ENCODE measurements at regions not wholly inside any gene's neighbourhood (a gene's known extent, or its start where the extent isn't known, plus 50 kb on each side); places are given as distances from the start of the nearest gene placed in this dataset.
"Not testable (repeated sequence)": the region's sequence is repeated elsewhere in the genome, so short reads cannot be mapped to it uniquely, and the experiment has no call there.

GRCh38 chr14:46147452-46147851 is 504.1 kb downstream of the RPL10L start:
- Mint-ChIP-seq H3K4me1 (no peaks in the 10 kb centered on the region), H3K4me3 (no peak overlapping the region), H3K36me3 (ENCODE audit: low read depth) (no peaks in the 10 kb centered on the region), H3K9me3 (peaks cover 25% of the 10 kb centered on the region), H3K27me3 (no peaks in the 10 kb centered on the region), H3K27ac (no peak overlapping the region)
- ATAC-seq = no peak
- no peak for DNase-seq

- Mint-ChIP-seq H3K4me1 (no peaks in the 10 kb centered on the region), H3K27me3 (no peaks in the 10 kb centered on the region), H3K9me3 (peaks cover 26% of the 10 kb centered on the region), H3K4me3 (no peak overlapping the region), H3K36me3 (ENCODE audit: low read depth) (no peaks in the 10 kb centered on the region), H3K27ac (no peak overlapping the region)
- DNase-seq = no peak
- no peak for ATAC-seq
Observed at GRCh38 chr14:46147024-46147423, 504.6 kb downstream of the RPL10L start.

- no peaks in the 10 kb centered on the region for H3K27me3 Mint-ChIP-seq
- peaks cover 18% of the 10 kb centered on the region for H3K9me3 Mint-ChIP-seq
- H3K27ac Mint-ChIP-seq = no peak overlapping the region
- no peaks in the 10 kb centered on the region for H3K4me1 Mint-ChIP-seq
- ATAC-seq (no peak), DNase-seq (no peak)
- H3K36me3 Mint-ChIP-seq (ENCODE audit: low read depth) = no peaks in the 10 kb centered on the region
- no peak overlapping the region for H3K4me3 Mint-ChIP-seq
Observed at GRCh38 chr14:46140445-46140844, 511.1 kb downstream of the RPL10L start.

GRCh38 chr14:46139649-46140048 is 511.9 kb downstream of the RPL10L start:
- H3K4me3 Mint-ChIP-seq = no peak overlapping the region
- H3K9me3 Mint-ChIP-seq = peaks cover 18% of the 10 kb centered on the region
- DNase-seq (no peak), ATAC-seq (no peak)
- H3K27me3 Mint-ChIP-seq = no peaks in the 10 kb centered on the region
- no peaks in the 10 kb centered on the region for H3K4me1 Mint-ChIP-seq
- H3K36me3 Mint-ChIP-seq (ENCODE audit: low read depth) = no peaks in the 10 kb centered on the region
- H3K27ac Mint-ChIP-seq = no peak overlapping the region

- Mint-ChIP-seq H3K27ac (no peak overlapping the region), H3K4me1 (no peaks in the 10 kb centered on the region), H3K27me3 (no peaks in the 10 kb centered on the region), H3K4me3 (no peak overlapping the region), H3K36me3 (ENCODE audit: low read depth) (no peaks in the 10 kb centered on the region), H3K9me3 (peaks cover 7% of the 10 kb centered on the region)
- no peak for DNase-seq
- no peak for ATAC-seq
Observed at GRCh38 chr14:46137786-46138185, 513.8 kb downstream of the RPL10L start.

- Mint-ChIP-seq H3K4me3 (no peak overlapping the region), H3K27ac (no peak overlapping the region), H3K4me1 (no peaks in the 10 kb centered on the region), H3K9me3 (peaks cover 4% of the 10 kb centered on the region), H3K36me3 (ENCODE audit: low read depth) (no peaks in the 10 kb centered on the region), H3K27me3 (no peaks in the 10 kb centered on the region)
- no peak for DNase-seq
- no peak for ATAC-seq
Observed at GRCh38 chr14:46136456-46136855, 515.1 kb downstream of the RPL10L start.

GRCh38 chr14:46108228-46108627 is 543.4 kb downstream of the RPL10L start:
- no peaks in the 10 kb centered on the region for H3K4me1 Mint-ChIP-seq
- ATAC-seq (no peak), DNase-seq (no peak)
- no peak overlapping the region for H3K27ac Mint-ChIP-seq
- peaks cover 20% of the 10 kb centered on the region for H3K9me3 Mint-ChIP-seq
- no peak overlapping the region for H3K4me3 Mint-ChIP-seq
- H3K36me3 Mint-ChIP-seq (ENCODE audit: low read depth) = no peaks in the 10 kb centered on the region
- H3K27me3 Mint-ChIP-seq = no peaks in the 10 kb centered on the region

- H3K4me1 Mint-ChIP-seq; H3K27me3 Mint-ChIP-seq; ATAC-seq; H3K36me3 Mint-ChIP-seq (ENCODE audit: low read depth); DNase-seq; H3K4me3 Mint-ChIP-seq; H3K27ac Mint-ChIP-seq; H3K9me3 Mint-ChIP-seq: not testable (repeated sequence)
Observed at GRCh38 chr14:46100901-46101300, 550.7 kb downstream of the RPL10L start.

- Mint-ChIP-seq H3K9me3 (peaks cover 14% of the 10 kb centered on the region), H3K4me1 (no peaks in the 10 kb centered on the region), H3K4me3 (no peak overlapping the region), H3K36me3 (ENCODE audit: low read depth) (no peaks in the 10 kb centered on the region), H3K27ac (no peak overlapping the region), H3K27me3 (no peaks in the 10 kb centered on the region)
- DNase-seq = no peak
- no peak for ATAC-seq
Observed at GRCh38 chr14:46091819-46092218, 559.8 kb downstream of the RPL10L start.

GRCh38 chr14:46087604-46088003 is 564.0 kb downstream of the RPL10L start:
- Mint-ChIP-seq H3K4me3 (no peak overlapping the region), H3K4me1 (no peaks in the 10 kb centered on the region), H3K36me3 (ENCODE audit: low read depth) (no peaks in the 10 kb centered on the region), H3K27ac (no peak overlapping the region), H3K27me3 (no peaks in the 10 kb centered on the region), H3K9me3 (peaks cover 19% of the 10 kb centered on the region)
- DNase-seq (no peak), ATAC-seq (no peak)

- ATAC-seq (no peak), DNase-seq (no peak)
- Mint-ChIP-seq H3K4me1 (no peaks in the 10 kb centered on the region), H3K27me3 (no peaks in the 10 kb centered on the region), H3K27ac (no peak overlapping the region), H3K9me3 (peaks cover 8% of the 10 kb centered on the region), H3K36me3 (ENCODE audit: low read depth) (no peaks in the 10 kb centered on the region), H3K4me3 (no peak overlapping the region)
Observed at GRCh38 chr14:46074061-46074460, 577.5 kb downstream of the RPL10L start.

GRCh38 chr14:46063872-46064271 is 587.7 kb downstream of the RPL10L start:
- H3K4me1 Mint-ChIP-seq = no peaks in the 10 kb centered on the region
- H3K27ac Mint-ChIP-seq = no peak overlapping the region
- no peaks in the 10 kb centered on the region for H3K36me3 Mint-ChIP-seq (ENCODE audit: low read depth)
- H3K27me3 Mint-ChIP-seq = no peaks in the 10 kb centered on the region
- H3K9me3 Mint-ChIP-seq = peaks cover 13% of the 10 kb centered on the region
- no peak overlapping the region for H3K4me3 Mint-ChIP-seq
- DNase-seq (no peak), ATAC-seq (no peak)

GRCh38 chr14:46058964-46059563 is 592.5 kb downstream of the RPL10L start:
- Mint-ChIP-seq H3K9me3 (peaks cover 5% of the 10 kb centered on the region), H3K4me1 (no peaks in the 10 kb centered on the region), H3K4me3 (no peak overlapping the region), H3K27me3 (no peaks in the 10 kb centered on the region), H3K27ac (no peak overlapping the region), H3K36me3 (ENCODE audit: low read depth) (no peaks in the 10 kb centered on the region)
- DNase-seq (no peak), ATAC-seq (no peak)

GRCh38 chr14:46057799-46058198 is 593.8 kb downstream of the RPL10L start:
- Mint-ChIP-seq H3K27me3 (no peaks in the 10 kb centered on the region), H3K4me3 (no peak overlapping the region), H3K27ac (no peak overlapping the region), H3K4me1 (no peaks in the 10 kb centered on the region), H3K36me3 (ENCODE audit: low read depth) (no peaks in the 10 kb centered on the region), H3K9me3 (peaks cover 5% of the 10 kb centered on the region)
- DNase-seq = no peak
- no peak for ATAC-seq

GRCh38 chr14:46054526-46054925 is 597.1 kb downstream of the RPL10L start:
- Mint-ChIP-seq H3K4me3 (no peak overlapping the region), H3K27me3 (no peaks in the 10 kb centered on the region), H3K9me3 (no peaks in the 10 kb centered on the region), H3K36me3 (ENCODE audit: low read depth) (no peaks in the 10 kb centered on the region), H3K4me1 (no peaks in the 10 kb centered on the region), H3K27ac (no peak overlapping the region)
- DNase-seq (no peak), ATAC-seq (no peak)

- H3K9me3 Mint-ChIP-seq = no peaks in the 10 kb centered on the region
- no peaks in the 10 kb centered on the region for H3K36me3 Mint-ChIP-seq (ENCODE audit: low read depth)
- DNase-seq (no peak), ATAC-seq (no peak)
- H3K4me3 Mint-ChIP-seq = no peak overlapping the region
- no peak overlapping the region for H3K27ac Mint-ChIP-seq
- no peaks in the 10 kb centered on the region for H3K4me1 Mint-ChIP-seq
- no peaks in the 10 kb centered on the region for H3K27me3 Mint-ChIP-seq
Observed at GRCh38 chr14:46053221-46053620, 598.4 kb downstream of the RPL10L start.
